ENCODE measurements at regions not wholly inside any gene's neighbourhood (a gene's known extent, or its start where the extent isn't known, plus 50 kb on each side); places are given as distances from the start of the nearest gene placed in this dataset.
A peak's percentile ranks its signal among the peaks of the same experiment; 100 is the strongest.

GRCh38 chr6:80720824-80721223 is 614.4 kb downstream of the BCKDHB start:
- no peak for TF ChIP-seq CTCF (IDR thresholded peaks at IDR 0.05; ENCODE audit: insufficient read depth, low read depth, low read length)
- CTCF ChIA-PET = interaction anchor here (0.9 to 1.7 kb wide), 2 partner anchors 8 to 15 kb away, joined by 3 to 4 read pairs; no protein-coding TSS in a partner anchor
- Histone ChIP-seq H3K4me3 (ENCODE audit: low read depth, low read length) (no peak overlapping the region), H3K36me3 (ENCODE audit: control insufficient read depth, insufficient read depth, low read length) (no peaks in the 10 kb centered on the region), H3K27me3 (ENCODE audit: control insufficient read depth, insufficient read depth, low read length) (no peaks in the 10 kb centered on the region)
- no peak for DNase-seq (ENCODE audit: low read depth)
- POLR2A ChIA-PET = no interaction called here

GRCh38 chr6:80714513-80714912 is 608.0 kb downstream of the BCKDHB start:
- DNase-seq (ENCODE audit: low read depth) = no peak
- Histone ChIP-seq H3K27me3 (ENCODE audit: control insufficient read depth, insufficient read depth, low read length) (no peaks in the 10 kb centered on the region), H3K4me3 (ENCODE audit: low read depth, low read length) (no peak overlapping the region), H3K36me3 (ENCODE audit: control insufficient read depth, insufficient read depth, low read length) (no peaks in the 10 kb centered on the region)
- CTCF ChIA-PET = interaction anchor here (1.0 kb wide), 1 partner anchor 12 kb away, joined by 3 read pairs; no protein-coding TSS in a partner anchor
- POLR2A ChIA-PET = no interaction called here
- no peak for TF ChIP-seq CTCF (IDR thresholded peaks at IDR 0.05; ENCODE audit: insufficient read depth, low read depth, low read length)

GRCh38 chr6:80698459-80698858 is 592.0 kb downstream of the BCKDHB start:
- no peaks in the 10 kb centered on the region for H3K27me3 ChIP-seq (ENCODE audit: control insufficient read depth, insufficient read depth, low read length)
- DNase-seq (ENCODE audit: low read depth) = no peak
- no peaks in the 10 kb centered on the region for H3K36me3 ChIP-seq (ENCODE audit: control insufficient read depth, insufficient read depth, low read length)
- H3K4me3 ChIP-seq (ENCODE audit: low read depth, low read length) = no peak overlapping the region
- POLR2A ChIA-PET = no interaction called here
- TF ChIP-seq CTCF (IDR thresholded peaks at IDR 0.05; ENCODE audit: insufficient read depth, low read depth, low read length) = no peak
- CTCF ChIA-PET = interaction anchor here (0.7 kb wide), 1 partner anchor 27 kb away, joined by 3 read pairs; no protein-coding TSS in a partner anchor

GRCh38 chr6:80696268-80696667 is 589.8 kb downstream of the BCKDHB start:
- Histone ChIP-seq H3K27me3 (ENCODE audit: control insufficient read depth, insufficient read depth, low read length) (no peaks in the 10 kb centered on the region), H3K4me3 (ENCODE audit: low read depth, low read length) (no peak overlapping the region), H3K36me3 (ENCODE audit: control insufficient read depth, insufficient read depth, low read length) (no peaks in the 10 kb centered on the region)
- DNase-seq (ENCODE audit: low read depth) = no peak
- POLR2A ChIA-PET = no interaction called here
- CTCF ChIA-PET = no interaction called here
- no peak for TF ChIP-seq CTCF (IDR thresholded peaks at IDR 0.05; ENCODE audit: insufficient read depth, low read depth, low read length)

- POLR2A ChIA-PET = interaction anchor here (0.6 kb wide), 1 partner anchor 52 kb away, joined by 3 read pairs; no protein-coding TSS in a partner anchor
- Histone ChIP-seq H3K4me3 (ENCODE audit: low read depth, low read length) (no peak overlapping the region), H3K27me3 (ENCODE audit: control insufficient read depth, insufficient read depth, low read length) (no peaks in the 10 kb centered on the region), H3K36me3 (ENCODE audit: control insufficient read depth, insufficient read depth, low read length) (no peaks in the 10 kb centered on the region)
- peak; percentile 58 for DNase-seq (ENCODE audit: low read depth)
- no peak for TF ChIP-seq CTCF (IDR thresholded peaks at IDR 0.05; ENCODE audit: insufficient read depth, low read depth, low read length)
- CTCF ChIA-PET = no interaction called here
These were observed 584.2 kb downstream of the BCKDHB start for GRCh38 chr6:80690551-80691131.
